H1 (cell line): ENCODE measurements at regions not wholly inside any gene's neighbourhood (a gene's known extent, or its start where the extent isn't known, plus 50 kb on each side); places are given as distances from the start of the nearest gene placed in this dataset.

ENCODE experiments used
- CTCF ChIA-PET: fragments of 300-600 bp; sonication (Branson Sonifier 250); formaldehyde crosslinking; loops from one replicate; lab custom pipeline; 2021; ENCODE audit not compliant: partially characterized antibody; lab: Charles Lee
- POLR2A ChIA-PET: fragments of 300-600 bp; sonication (Branson Sonifier 250); formaldehyde crosslinking; loops from one replicate; lab custom pipeline; 2021; ENCODE audit warnings: inconsistent platforms; ENCODE audit not compliant: partially characterized antibody; lab: Charles Lee
- DNase-seq, 2 experiments: peaks; one replicate each; pipeline versions ENCODE4 v3.0.0 to v3.0.0-alpha.2; 2010 to 2022; ENCODE audit warnings: low spot score in 2 of 2, low read depth in 1 of 2, mixed read lengths in 1 of 2
- FAIRE-seq: peaks from 2 replicates; lab custom pipeline; 2011; peaks lifted over from hg19 to GRCh38; lab: Jason Lieb, UNC
- H2AFZ ChIP-seq: 2 replicates; pipeline ENCODE4 v1.8.1; 2012; ENCODE audit warnings: low read length, inconsistent platforms
- H2AK5ac ChIP-seq: 2 replicates; pipeline ENCODE4 v1.6.1; 2013; ENCODE audit warnings: low read depth, low read length
- H2BK120ac ChIP-seq: replicated peaks from 2 replicates; pipeline ENCODE3; 2013; ENCODE audit warnings: low read depth, low read length, inconsistent platforms
- H2BK12ac ChIP-seq: 2 replicates; pipeline ENCODE4 v1.6.1; 2013; ENCODE audit warnings: low read depth, low read length
- H2BK15ac ChIP-seq: 2 replicates; pipeline ENCODE4 v1.6.1; 2013; ENCODE audit warnings: low read length
- H2BK20ac ChIP-seq: 2 replicates; pipeline ENCODE4 v1.6.1; 2013; ENCODE audit warnings: low read length
- H2BK5ac ChIP-seq: 2 replicates; pipeline ENCODE4 v1.6.1; 2013; ENCODE audit warnings: low read depth, low read length
- H3K14ac ChIP-seq: 2 replicates; pipeline ENCODE4 v1.6.1; 2013; ENCODE audit warnings: inconsistent platforms; ENCODE audit not compliant: insufficient read length
- H3K18ac ChIP-seq: 2 replicates; pipeline ENCODE4 v1.6.1; 2013; ENCODE audit warnings: low read length; ENCODE audit errors: extremely low read depth
- H3K23ac ChIP-seq: 2 replicates; pipeline ENCODE4 v1.6.1; 2013; ENCODE audit warnings: inconsistent platforms; ENCODE audit not compliant: insufficient read length
- H3K23me2 ChIP-seq: 2 replicates; pipeline ENCODE4 v1.6.1; 2013; ENCODE audit warnings: low read depth, low read length
- H3K27ac ChIP-seq: 2 replicates; pipeline ENCODE4 v1.6.1; 2011; ENCODE audit warnings: low read depth, low read length, inconsistent platforms
- H3K27me3 ChIP-seq, 4 experiments: replicated peaks in 1 of 4; 1 replicate in 1 of 4; 2 replicates in 3 of 4; pipeline versions ENCODE4 v1.6.1 to v1.8.1; 2011 to 2013; ENCODE audit warnings: low read length in 3 of 4, mild to moderate bottlenecking in 3 of 4, inconsistent platforms in 2 of 4, mixed read lengths in 2 of 4, moderate library complexity in 1 of 4; ENCODE audit not compliant: control insufficient read depth in 3 of 4, insufficient read depth in 3 of 4; ENCODE audit errors: extremely low read depth in 1 of 4
- H3K36me3 ChIP-seq, 4 experiments: 2 replicates each; pipeline versions ENCODE4 v1.6.1 to v1.8.1; 2011 to 2013; ENCODE audit warnings: mild to moderate bottlenecking in 4 of 4, low read length in 3 of 4, moderate library complexity in 2 of 4, control low read depth in 1 of 4, inconsistent platforms in 1 of 4; ENCODE audit not compliant: insufficient read depth in 4 of 4, control insufficient read depth in 2 of 4
- H3K4ac ChIP-seq: replicated peaks from 2 replicates; pipeline ENCODE3; 2013; ENCODE audit warnings: low read length, low read depth, mixed read lengths, inconsistent platforms; ENCODE audit not compliant: insufficient read length
- H3K4me1 ChIP-seq, 4 experiments: replicated peaks in 1 of 4; 1 replicate in 1 of 4; 2 replicates in 3 of 4; pipeline versions ENCODE4 v1.6.1 to v1.8.1; 2011 to 2013; ENCODE audit warnings: low read length in 3 of 4, inconsistent platforms in 2 of 4, mixed read lengths in 1 of 4; ENCODE audit not compliant: insufficient read depth in 4 of 4, control insufficient read depth in 3 of 4
- H3K4me2 ChIP-seq, 2 experiments: 2 replicates each; pipeline versions ENCODE4 v1.6.1 to v1.8.1; 2011 to 2013; ENCODE audit warnings: low read depth in 2 of 2, low read length in 2 of 2, control low read depth in 1 of 2, inconsistent platforms in 1 of 2, mild to moderate bottlenecking in 1 of 2; ENCODE audit not compliant: insufficient read depth in 1 of 2
- H3K4me3 ChIP-seq, 4 experiments: fragments of 200-600, 300-600 bp in 1 of 4; sonication (generic), shearing (Covaris generic), sonication (Bioruptor Twin) in 1 of 4; 2 replicates each; pipeline versions ENCODE4 v1.5.1 to v1.8.1; 2011 to 2016; ENCODE audit warnings: low read length in 4 of 4, low read depth in 3 of 4, control low read depth in 2 of 4, inconsistent platforms in 2 of 4, mild to moderate bottlenecking in 2 of 4, mixed read lengths in 1 of 4, moderate library complexity in 1 of 4; ENCODE audit not compliant: insufficient read depth in 2 of 4; ENCODE audit errors: extremely low read depth in 1 of 4
- H3K56ac ChIP-seq: replicated peaks from 2 replicates; pipeline ENCODE3; 2013; ENCODE audit warnings: low read depth, mild to moderate bottlenecking, mixed read lengths, low read length, inconsistent platforms; ENCODE audit not compliant: insufficient read length
- H3K79me1 ChIP-seq: 2 replicates; pipeline ENCODE4 v1.6.1; 2013; ENCODE audit warnings: low read depth, low read length, control low read depth
- H3K79me2 ChIP-seq, 2 experiments: 2 replicates each; pipeline versions ENCODE4 v1.6.1 to v1.8.1; 2012 to 2013; ENCODE audit warnings: low read length in 2 of 2, mild to moderate bottlenecking in 2 of 2, inconsistent platforms in 1 of 2; ENCODE audit not compliant: insufficient read depth in 2 of 2, control insufficient read depth in 1 of 2
- H3K9ac ChIP-seq, 4 experiments: replicated peaks in 1 of 4; 1 replicate in 1 of 4; 2 replicates in 3 of 4; pipeline versions ENCODE4 v1.6.1 to v1.8.1; 2011 to 2013; ENCODE audit warnings: low read depth in 3 of 4, low read length in 3 of 4, control low read depth in 2 of 4, mild to moderate bottlenecking in 2 of 4, moderate library complexity in 2 of 4, inconsistent platforms in 1 of 4; ENCODE audit errors: extremely low read depth in 1 of 4
- H3K9me3 ChIP-seq, 2 experiments: 2 replicates each; pipeline versions ENCODE4 v1.6.1 to v1.8.1; 2012 to 2013; ENCODE audit warnings: mild to moderate bottlenecking in 2 of 2, moderate library complexity in 2 of 2, control low read depth in 1 of 2, inconsistent platforms in 1 of 2, low read depth in 1 of 2, low read length in 1 of 2, mixed read lengths in 1 of 2; ENCODE audit not compliant: insufficient read depth in 2 of 2
- H4K20me1 ChIP-seq, 2 experiments: replicated peaks in 1 of 2; 2 replicates each; pipeline versions ENCODE3 to v1.8.1; 2011 to 2013; ENCODE audit warnings: inconsistent platforms in 2 of 2, low read length in 2 of 2, mild to moderate bottlenecking in 1 of 2; ENCODE audit not compliant: insufficient read depth in 2 of 2, control insufficient read depth in 1 of 2
- H4K5ac ChIP-seq: 2 replicates; pipeline ENCODE4 v1.6.1; 2013; ENCODE audit warnings: low read length, low read depth, mixed read lengths, inconsistent platforms; ENCODE audit not compliant: insufficient read length
- H4K8ac ChIP-seq: 2 replicates; pipeline ENCODE4 v1.8.0; 2013; ENCODE audit warnings: mild to moderate bottlenecking, moderate library complexity, low read length, inconsistent platforms; ENCODE audit not compliant: insufficient read depth; ENCODE audit errors: extremely low read depth
- H4K91ac ChIP-seq: replicated peaks from 2 replicates; pipeline ENCODE3; 2013; ENCODE audit warnings: low read length, mixed read lengths, inconsistent platforms; ENCODE audit not compliant: insufficient read length
- CHD1 ChIP-seq: IDR thresholded peaks from 2 replicates; pipeline ENCODE4 v1.6.1; 2012; ENCODE audit warnings: low read depth, low read length, improper control_type of control experiment
- HDAC2 ChIP-seq, 2 experiments: fragments of 300-600 bp in 1 of 2; sonication (generic) in 1 of 2; IDR thresholded peaks; 2 replicates each; pipeline ENCODE4 v1.6.1; 2011 to 2012; ENCODE audit warnings: low read depth in 2 of 2, low read length in 2 of 2, mild to moderate bottlenecking in 2 of 2, moderate library complexity in 2 of 2, borderline replicate concordance in 1 of 2, inconsistent platforms in 1 of 2
- KDM1A ChIP-seq: fragments of 200-600, 300-600 bp; sonication (generic); IDR thresholded peaks from 2 replicates; pipeline ENCODE4 v1.7.1; 2016; ENCODE audit warnings: mild to moderate bottlenecking, low read length, borderline replicate concordance
- WGBS, 2 experiments: shearing (Covaris generic) in 1 of 2; methylation state at CpG; one replicate each; pipeline versions ENCODE4 v1.1.6 to v1.1.7; 2013 to 2015; ENCODE audit warnings: low lambda C conversion rate in 2 of 2, mixed read lengths in 2 of 2, inconsistent platforms in 1 of 2, low coverage in 1 of 2, missing lambda C conversion rate in 1 of 2; ENCODE audit not compliant: insufficient replicate concordance in 2 of 2, insufficient coverage in 1 of 2, insufficient read length in 1 of 2; ENCODE audit errors: extremely low coverage in 1 of 2, missing lambda C conversion rate in 1 of 2; 5-methylcytosine and 5-hydroxymethylcytosine counted together

DNA sequence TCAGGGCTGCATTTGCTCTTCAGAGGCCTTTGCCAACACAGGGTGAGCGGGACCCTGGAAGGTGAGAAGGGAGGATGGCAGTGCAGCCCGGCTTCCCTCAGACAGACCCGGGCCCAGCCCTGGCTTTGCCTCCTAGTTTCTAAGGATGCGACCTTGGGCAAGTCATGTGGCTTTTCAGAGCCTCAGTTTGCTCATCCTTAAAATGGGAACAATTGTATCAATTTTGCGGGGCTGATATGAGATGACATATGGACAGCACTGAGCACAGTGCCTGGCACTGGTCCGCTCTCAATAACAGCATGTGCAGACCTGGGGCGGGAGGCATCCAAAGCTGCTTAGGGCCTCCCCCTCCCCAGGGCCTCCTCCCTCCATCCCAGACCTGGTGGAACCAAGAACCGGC is 74.7 kb upstream of the THY1 start:
- WGBS, 2 experiments, result 78% methylated on average over 8 of the region's 8 CpGs; no CpG with 5 or more reads in 1 of the 2 experiments
- Histone ChIP-seq H2BK15ac (no peak overlapping the region), H3K79me1 (no peaks in the 10 kb centered on the region), H3K23ac (no peak overlapping the region), H4K91ac (peak overlapping the region; percentile 88), H3K23me2 (no peaks in the 10 kb centered on the region), H2BK20ac (peak overlapping the region; percentile 9; the same call in 1 of the 2 replicates), H2AK5ac (no peak overlapping the region), H3K56ac (no peak overlapping the region), H2BK12ac (peak overlapping the region; percentile 33; the same call in 1 of the 2 replicates), H2BK120ac (no peak overlapping the region), H3K4me1 (peaks cover 8 to 30% (median 17%) of the 10 kb centered on the region in 4 experiments), H3K4me3 (no peak overlapping the region), H3K4ac (no peak overlapping the region), H3K36me3 (no peaks in the 10 kb centered on the region), H3K14ac (no peak overlapping the region), H4K20me1 (peaks cover 0 to 3% of the 10 kb centered on the region in 2 experiments), H2BK5ac (peak overlapping the region; percentile 79; the same call in 1 of the 2 replicates), H2AFZ (no peak overlapping the region), H4K5ac (no peak overlapping the region), H3K18ac (0 out of 2 replicates have a peak overlapping the region, but pooled peaks have one; percentile 39), H3K9me3 (no peaks in the 10 kb centered on the region), H3K9ac (no peak overlapping the region), H3K79me2 (no peaks in the 10 kb centered on the region), H3K27me3 (no peaks in the 10 kb centered on the region), H4K8ac (no peak overlapping the region), H3K4me2 (peak overlapping the region; percentile 49 to 55; a peak in 1 of 4 replicates), H3K27ac (no peak overlapping the region)
- DNase-seq (no peak), FAIRE-seq (no peak)
- CTCF ChIA-PET, result interaction anchor here (0.7 to 0.8 kb wide), 3 partner anchors 23 to 36 kb away, joined by 3 read pairs; no protein-coding TSS in a partner anchor
- POLR2A ChIA-PET, result no interaction called here
- peak; percentile 95 for TF ChIP-seq KDM1A
- TF ChIP-seq CHD1, result no peak
- TF ChIP-seq HDAC2 (IDR thresholded peaks at IDR 0.05; ENCODE audit: borderline replicate concordance in 1 of 2, low read depth in 2 of 2, low read length in 2 of 2), result peak in 1 of 2 experiments; percentile 42; a peak in 1 of 4 replicates
